ENCODE measurements at regions not wholly inside any gene's neighbourhood (a gene's known extent, or its start where the extent isn't known, plus 50 kb on each side); places are given as distances from the start of the nearest gene placed in this dataset.

GRCh38 chr1:166579557-166580501 lies 259.4 kb upstream of the POGK start:
- H3K4me1 ChIP-seq (ENCODE audit: control insufficient read depth in 1 of 2, insufficient read depth in 2 of 2, low read length in 2 of 2), result no peaks in the 10 kb centered on the region
- DNase-seq (ENCODE audit: low read depth, low spot score), result no peak
- no peak for TF ChIP-seq ZFX (IDR thresholded peaks at IDR 0.05)
- TF ChIP-seq POLR2AphosphoS5 (IDR thresholded peaks at IDR 0.05; ENCODE audit: low read depth, low read length), result no peak
- TF ChIP-seq SP1 (IDR thresholded peaks at IDR 0.05; ENCODE audit: low read depth), result no peak
- TF ChIP-seq FOSL1 (IDR thresholded peaks at IDR 0.05; ENCODE audit: low read depth), result no peak
- no peak for TF ChIP-seq CEBPB (IDR thresholded peaks at IDR 0.05; ENCODE audit: low read depth)
- TF ChIP-seq REST (IDR thresholded peaks at IDR 0.05; ENCODE audit: low read depth), result no peak
- no peak for TF ChIP-seq SRF (IDR thresholded peaks at IDR 0.05; ENCODE audit: low read depth)
- H3K27me3 ChIP-seq (ENCODE audit: insufficient read depth, low read length), result peaks cover 46% of the 10 kb centered on the region
- H3K9me3 ChIP-seq (ENCODE audit: control insufficient read depth in 1 of 2, insufficient read depth in 1 of 2, low read depth in 1 of 2, low read length in 2 of 2), result no peaks in the 10 kb centered on the region
- H3K27ac ChIP-seq (ENCODE audit: low read depth, low read length), result no peak overlapping the region
- no peaks in the 10 kb centered on the region for H4K20me1 ChIP-seq (ENCODE audit: insufficient read depth)
- no peak overlapping the region for H3K9ac ChIP-seq (ENCODE audit: low read length)
- no TSS peak for BruUV-seq (replicated peaks)
- RAD21 ChIA-PET (ENCODE audit: low non-redundant PET in 1 of 2, low total read pairs in 2 of 2, uncharacterized antibody in 2 of 2, unreplicated experiment in 2 of 2), result no interaction called here
- no peak overlapping the region for H3K4me2 ChIP-seq (ENCODE audit: low read length)
- H2AFZ ChIP-seq (ENCODE audit: low read depth, low read length, poor library complexity, severe bottlenecking), result no peak overlapping the region
- no peaks in the 10 kb centered on the region for H3K36me3 ChIP-seq (ENCODE audit: control insufficient read depth in 1 of 2, insufficient read depth in 2 of 2, low read length in 2 of 2)
- POLR2A ChIA-PET, result no interaction called here
- CTCF ChIA-PET, result no interaction called here
- no peak for ATAC-seq
- intact Hi-C loops (cut with micrococcal nuclease), result no loop called here
- H3K9me2 ChIP-seq (ENCODE audit: insufficient read depth), result no peaks in the 10 kb centered on the region
- no peak overlapping the region for H3K4me3 ChIP-seq (replicated peaks in 1 of 2; ENCODE audit: low read depth in 1 of 2, low read length in 2 of 2)
- no peaks in the 10 kb centered on the region for H3K79me2 ChIP-seq (ENCODE audit: insufficient read depth, low read length)
